ENCODE measurements at regions not wholly inside any gene's neighbourhood (a gene's known extent, or its start where the extent isn't known, plus 50 kb on each side); places are given as distances from the start of the nearest gene placed in this dataset.
A peak's percentile ranks its signal among the peaks of the same experiment; 100 is the strongest.

DNA sequence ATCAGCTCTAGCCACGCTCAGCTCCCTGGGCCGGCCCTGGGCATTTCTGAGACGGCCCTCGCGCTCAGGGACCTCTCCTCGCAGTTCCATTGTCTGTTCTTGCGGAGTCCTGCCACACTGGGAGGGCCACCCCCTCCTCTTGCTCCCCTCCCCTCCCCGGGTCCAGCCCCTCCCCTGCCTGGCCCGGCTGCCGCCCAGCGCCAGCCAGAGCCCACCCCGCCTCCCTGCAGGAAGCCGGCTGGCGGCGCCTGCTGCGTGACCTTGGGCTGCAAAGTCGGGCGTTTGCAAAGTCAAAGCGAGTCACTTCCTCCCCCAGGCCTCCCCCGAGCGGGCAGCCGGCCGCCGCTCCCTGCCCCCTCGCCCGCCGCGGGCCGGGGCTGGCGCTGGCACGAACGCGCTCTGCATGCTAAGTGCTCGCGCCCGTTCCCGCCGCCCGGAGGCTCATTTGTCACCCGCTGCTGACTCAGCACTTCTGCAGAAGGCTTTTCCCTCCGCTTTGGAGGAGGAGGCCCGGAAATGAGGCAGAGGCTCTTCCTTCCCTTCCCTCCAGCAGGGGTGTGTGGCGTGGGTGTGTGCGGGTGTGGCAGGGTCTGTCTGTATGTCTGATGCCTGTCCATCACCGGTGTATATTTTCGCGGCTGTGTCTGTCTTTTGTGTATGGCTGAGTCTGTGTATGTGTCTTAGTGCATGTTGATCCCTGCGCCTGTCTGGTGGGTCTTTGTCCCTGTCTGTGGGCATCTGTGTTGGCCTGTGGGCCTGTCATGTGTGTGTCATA lies 72.0 kb downstream of the IRF2BPL start:
- H3K4me3 ChIP-seq (ENCODE audit: low read length), result peak overlapping the region; percentile 57
- no peaks in the 10 kb centered on the region for H3K27me3 ChIP-seq (ENCODE audit: control insufficient read depth, insufficient read depth, low read length)
- peak overlapping the region; percentile 95 for H3K27ac ChIP-seq (ENCODE audit: low read depth, low read length)
- peaks cover 51% of the 10 kb centered on the region for H3K4me1 ChIP-seq (ENCODE audit: control insufficient read depth, insufficient read depth, low read length)
- H3K36me3 ChIP-seq (ENCODE audit: control insufficient read depth, insufficient read depth, low read length), result no peaks in the 10 kb centered on the region
- peak overlapping the region; percentile 45 for H3K9ac ChIP-seq (ENCODE audit: low read length)

DNA sequence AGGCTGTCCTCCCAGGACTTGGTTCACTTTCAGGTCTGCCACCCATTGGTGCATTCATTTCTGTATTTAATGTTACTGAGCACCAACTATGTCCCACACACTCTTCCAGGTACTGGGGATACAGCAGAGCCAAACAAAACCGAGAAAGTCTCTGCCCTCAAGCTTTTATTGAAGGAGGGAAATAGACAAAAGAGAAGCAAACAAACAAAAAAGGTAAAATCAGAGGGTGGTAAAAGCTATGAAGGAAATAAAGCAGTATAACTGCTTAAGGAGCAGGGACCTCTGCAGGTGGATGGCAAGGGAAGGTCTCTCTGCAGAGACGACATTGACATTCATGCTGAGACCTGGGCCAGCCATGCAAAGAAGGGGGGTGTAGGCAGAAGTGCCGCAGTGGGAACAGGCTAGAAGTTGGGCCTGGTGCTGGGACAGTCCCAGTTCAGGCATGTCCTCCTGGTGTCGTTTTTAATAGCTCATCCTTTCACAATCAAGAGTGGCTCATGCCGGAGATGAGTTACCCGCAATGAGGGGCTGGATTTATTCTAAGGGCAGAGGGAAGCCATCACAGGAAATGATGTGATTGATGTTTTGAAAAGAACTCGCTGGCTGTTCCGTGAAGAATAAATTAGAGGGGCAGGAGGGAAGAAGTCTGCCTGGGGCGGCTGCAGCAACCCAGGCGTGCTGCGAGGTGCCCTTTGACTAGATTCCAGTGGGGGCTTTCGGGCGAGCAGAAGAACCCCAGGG lies 72.8 kb downstream of the IRF2BPL start:
- Histone ChIP-seq H3K4me1 (ENCODE audit: control insufficient read depth, insufficient read depth, low read length) (peaks cover 49% of the 10 kb centered on the region), H3K36me3 (ENCODE audit: control insufficient read depth, insufficient read depth, low read length) (no peaks in the 10 kb centered on the region), H3K4me3 (ENCODE audit: low read length) (peak overlapping the region; percentile 57), H3K9ac (ENCODE audit: low read length) (peak overlapping the region; percentile 41), H3K27me3 (ENCODE audit: control insufficient read depth, insufficient read depth, low read length) (no peaks in the 10 kb centered on the region), H3K27ac (ENCODE audit: low read depth, low read length) (peak overlapping the region; percentile 95)

DNA sequence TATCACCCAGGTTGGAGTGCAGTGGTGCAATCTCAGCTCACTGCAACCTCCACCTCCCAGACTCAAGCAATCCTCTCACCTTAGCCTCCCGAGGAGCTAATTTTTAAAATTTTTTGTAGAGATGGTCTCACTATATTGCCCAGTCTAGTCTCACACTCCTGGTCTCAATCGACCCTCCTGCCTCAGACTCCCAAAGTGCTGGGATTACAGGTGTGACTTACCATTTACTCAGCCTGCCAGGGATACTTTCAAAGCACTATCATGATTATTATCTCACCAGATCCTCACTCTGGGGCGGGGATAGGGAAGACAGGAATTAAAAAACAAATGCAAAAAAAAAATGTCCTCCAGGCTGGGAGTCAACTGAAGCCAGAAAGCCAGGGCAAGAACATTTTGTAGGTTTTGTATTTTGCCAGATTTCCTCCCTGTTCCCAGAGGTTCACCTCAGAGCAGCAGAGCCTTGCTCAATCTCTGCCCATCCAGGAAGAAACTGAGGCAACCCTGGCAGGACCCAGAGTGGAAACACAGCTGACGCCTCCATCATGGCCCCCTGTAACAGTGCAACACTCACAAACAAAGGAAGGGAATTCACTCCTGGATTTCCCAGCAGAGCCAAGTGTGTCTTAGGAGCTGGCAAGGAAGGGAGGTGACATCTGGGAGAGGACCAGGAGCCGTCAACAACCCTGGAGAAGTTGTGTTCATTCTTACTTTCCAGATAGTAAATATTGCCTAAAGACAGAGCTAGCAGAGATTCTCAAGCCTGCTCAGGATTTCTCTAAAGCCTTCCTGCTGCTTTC lies 73.9 kb downstream of the IRF2BPL start:
- Histone ChIP-seq H3K36me3 (ENCODE audit: control insufficient read depth, insufficient read depth, low read length) (no peaks in the 10 kb centered on the region), H3K27ac (ENCODE audit: low read depth, low read length) (peak overlapping the region; percentile 87), H3K4me3 (ENCODE audit: low read length) (no peak overlapping the region), H3K27me3 (ENCODE audit: control insufficient read depth, insufficient read depth, low read length) (no peaks in the 10 kb centered on the region), H3K4me1 (ENCODE audit: control insufficient read depth, insufficient read depth, low read length) (peaks cover 49% of the 10 kb centered on the region), H3K9ac (ENCODE audit: low read length) (no peak overlapping the region)

- Histone ChIP-seq H3K4me1 (ENCODE audit: control insufficient read depth, insufficient read depth, low read length) (peaks cover 39% of the 10 kb centered on the region), H3K36me3 (ENCODE audit: control insufficient read depth, insufficient read depth, low read length) (no peaks in the 10 kb centered on the region), H3K27ac (ENCODE audit: low read depth, low read length) (peak overlapping the region; percentile 87), H3K9ac (ENCODE audit: low read length) (peak overlapping the region; percentile 53), H3K4me3 (ENCODE audit: low read length) (peak overlapping the region; percentile 47), H3K27me3 (ENCODE audit: control insufficient read depth, insufficient read depth, low read length) (no peaks in the 10 kb centered on the region)
Observed at GRCh38 chr14:76953311-76953945, 75.1 kb downstream of the IRF2BPL start.

DNA sequence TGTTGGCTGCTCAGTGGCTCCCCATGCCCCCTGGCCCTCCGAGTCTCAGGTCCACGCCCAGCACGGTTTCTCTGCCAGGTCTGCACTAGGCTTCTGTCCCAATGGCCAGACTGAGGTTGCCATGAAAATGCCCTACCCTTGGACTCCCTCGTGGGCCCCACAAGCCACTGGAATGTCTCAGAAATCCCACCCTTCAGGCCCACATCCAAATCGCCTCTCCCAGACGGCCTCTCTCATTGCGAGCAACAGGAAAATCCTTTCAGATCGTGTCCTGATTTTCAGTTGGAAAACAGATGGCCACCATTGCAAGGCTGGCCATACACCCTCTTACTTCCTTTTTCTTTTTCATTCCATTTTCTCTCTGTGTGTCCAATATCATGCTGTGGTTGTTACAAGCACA lies 77.3 kb downstream of the IRF2BPL start:
- Histone ChIP-seq H3K9ac (ENCODE audit: low read length) (no peak overlapping the region), H3K27me3 (ENCODE audit: control insufficient read depth, insufficient read depth, low read length) (no peaks in the 10 kb centered on the region), H3K36me3 (ENCODE audit: control insufficient read depth, insufficient read depth, low read length) (no peaks in the 10 kb centered on the region), H3K27ac (ENCODE audit: low read depth, low read length) (peak overlapping the region; percentile 61), H3K4me3 (ENCODE audit: low read length) (no peak overlapping the region), H3K4me1 (ENCODE audit: control insufficient read depth, insufficient read depth, low read length) (peaks cover 40% of the 10 kb centered on the region)

DNA sequence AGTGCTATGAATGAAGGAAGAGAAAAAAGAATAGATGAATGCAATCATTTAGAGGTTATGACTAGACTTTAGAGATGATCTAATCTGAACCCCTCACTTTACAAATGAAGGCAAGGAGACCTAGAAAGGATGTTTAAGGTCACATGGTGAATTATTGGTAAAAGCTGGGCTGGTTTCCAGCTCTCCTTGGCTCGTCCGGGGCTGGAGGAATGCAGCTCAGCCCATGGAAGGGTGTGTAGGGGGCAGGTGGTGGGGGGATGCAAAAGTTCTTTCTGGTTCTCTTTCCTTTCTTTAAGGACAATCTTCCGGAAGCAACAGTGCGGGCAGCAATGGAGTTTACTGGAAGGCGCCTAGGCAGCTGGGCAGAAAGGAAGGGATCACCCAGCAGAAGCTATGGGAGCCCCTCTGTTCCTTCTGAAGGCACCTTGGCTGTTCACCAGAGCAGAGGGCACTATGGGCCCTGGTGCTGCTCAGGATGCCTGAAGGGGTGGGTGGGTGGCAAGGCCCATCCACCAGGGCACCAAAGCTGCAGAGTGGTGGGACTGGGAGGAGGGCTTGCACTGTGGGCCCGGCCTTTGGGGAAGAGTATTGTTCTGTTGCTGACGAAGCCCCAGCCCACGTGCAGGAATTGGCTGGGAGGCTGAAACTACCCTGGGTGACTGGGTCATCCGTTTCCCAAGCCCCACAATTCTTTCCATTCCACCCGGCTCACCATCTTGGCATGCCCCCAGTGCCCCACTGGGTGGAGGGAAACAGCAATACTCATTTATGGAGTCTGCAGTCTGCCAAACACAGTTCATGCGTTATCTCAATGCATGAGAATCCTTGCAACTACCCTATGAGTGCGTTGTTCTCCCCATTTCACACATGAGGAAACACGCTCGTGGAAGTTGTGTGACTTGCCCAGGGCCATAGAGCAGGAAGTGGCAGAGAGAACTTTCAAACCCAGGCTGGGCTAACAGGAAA lies 78.2 kb downstream of the IRF2BPL start:
- Histone ChIP-seq H3K27ac (ENCODE audit: low read depth, low read length) (peak overlapping the region; percentile 61), H3K9ac (ENCODE audit: low read length) (no peak overlapping the region), H3K4me3 (ENCODE audit: low read length) (no peak overlapping the region), H3K36me3 (ENCODE audit: control insufficient read depth, insufficient read depth, low read length) (no peaks in the 10 kb centered on the region), H3K4me1 (ENCODE audit: control insufficient read depth, insufficient read depth, low read length) (peaks cover 32% of the 10 kb centered on the region), H3K27me3 (ENCODE audit: control insufficient read depth, insufficient read depth, low read length) (no peaks in the 10 kb centered on the region)

DNA sequence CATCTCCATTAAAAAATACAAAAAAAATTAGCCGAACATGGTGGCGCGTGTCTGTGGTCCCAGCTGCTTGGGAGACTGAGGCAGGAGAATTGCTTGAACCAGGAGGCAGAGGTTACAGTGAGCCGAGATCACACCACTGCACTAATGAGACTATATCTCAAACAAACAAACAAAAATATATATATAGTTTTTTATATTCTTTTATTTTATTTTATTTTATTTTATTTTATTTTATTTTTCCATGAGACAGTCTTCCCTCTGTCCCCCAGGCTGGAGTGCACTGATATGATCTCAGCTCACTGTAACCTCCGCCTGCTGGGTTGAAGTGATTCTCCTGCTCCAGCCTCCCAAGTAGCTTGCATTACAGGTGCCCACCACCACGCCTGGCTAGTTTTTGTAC lies 79.5 kb downstream of the IRF2BPL start:
- Histone ChIP-seq H3K27ac (ENCODE audit: low read depth, low read length) (no peak overlapping the region), H3K36me3 (ENCODE audit: control insufficient read depth, insufficient read depth, low read length) (no peaks in the 10 kb centered on the region), H3K4me3 (ENCODE audit: low read length) (no peak overlapping the region), H3K4me1 (ENCODE audit: control insufficient read depth, insufficient read depth, low read length) (peaks cover 23% of the 10 kb centered on the region), H3K9ac (ENCODE audit: low read length) (no peak overlapping the region), H3K27me3 (ENCODE audit: control insufficient read depth, insufficient read depth, low read length) (no peaks in the 10 kb centered on the region)

- Histone ChIP-seq H3K27ac (ENCODE audit: low read depth, low read length) (peak overlapping the region; percentile 76), H3K36me3 (ENCODE audit: control insufficient read depth, insufficient read depth, low read length) (no peaks in the 10 kb centered on the region), H3K4me3 (ENCODE audit: low read length) (no peak overlapping the region), H3K4me1 (ENCODE audit: control insufficient read depth, insufficient read depth, low read length) (peaks cover 18% of the 10 kb centered on the region), H3K27me3 (ENCODE audit: control insufficient read depth, insufficient read depth, low read length) (no peaks in the 10 kb centered on the region), H3K9ac (ENCODE audit: low read length) (no peak overlapping the region)
Observed at GRCh38 chr14:76948213-76948947, 80.1 kb downstream of the IRF2BPL start.

- H3K4me1 ChIP-seq (ENCODE audit: control insufficient read depth, insufficient read depth, low read length), result peaks cover 16% of the 10 kb centered on the region
- H3K27me3 ChIP-seq (ENCODE audit: control insufficient read depth, insufficient read depth, low read length), result no peaks in the 10 kb centered on the region
- no peak overlapping the region for H3K9ac ChIP-seq (ENCODE audit: low read length)
- H3K4me3 ChIP-seq (ENCODE audit: low read length), result no peak overlapping the region
- H3K36me3 ChIP-seq (ENCODE audit: control insufficient read depth, insufficient read depth, low read length), result no peaks in the 10 kb centered on the region
- H3K27ac ChIP-seq (ENCODE audit: low read depth, low read length), result peak overlapping the region; percentile 76
Observed at GRCh38 chr14:76947838-76948184, 80.7 kb downstream of the IRF2BPL start.

- H3K27ac ChIP-seq (ENCODE audit: low read depth, low read length), result peak overlapping the region; percentile 76
- H3K4me1 ChIP-seq (ENCODE audit: control insufficient read depth, insufficient read depth, low read length), result peaks cover 16% of the 10 kb centered on the region
- no peaks in the 10 kb centered on the region for H3K36me3 ChIP-seq (ENCODE audit: control insufficient read depth, insufficient read depth, low read length)
- H3K4me3 ChIP-seq (ENCODE audit: low read length), result no peak overlapping the region
- no peaks in the 10 kb centered on the region for H3K27me3 ChIP-seq (ENCODE audit: control insufficient read depth, insufficient read depth, low read length)
- H3K9ac ChIP-seq (ENCODE audit: low read length), result no peak overlapping the region
Observed at GRCh38 chr14:76947078-76947837, 81.2 kb downstream of the IRF2BPL start.

Data from rectal smooth muscle tissue (tissue), 1 donor.